A549 (cell line): ENCODE measurements at regions not wholly inside any gene's neighbourhood (a gene's known extent, or its start where the extent isn't known, plus 50 kb on each side); places are given as distances from the start of the nearest gene placed in this dataset.

Source experiments
- ATAC-seq, 2 experiments: fragments of 200-7000 bp in 1 of 2; fragments of >200 bp in 1 of 2; cut with Nextera tagmentation in 1 of 2; cut with Tn5 transposase in 1 of 2; 3 replicates each; pipeline versions ENCODE4 v1.8.0 to v1.9.1; 2018 to 2020; ENCODE audit warnings: mild to moderate bottlenecking in 1 of 2, moderate library complexity in 1 of 2
- CTCF ChIA-PET: fragments of 300-600 bp; sonication (Branson Sonifier 250); formaldehyde crosslinking; extraction: SDS; loops from one replicate; lab custom pipeline; 2021; ENCODE audit warnings: antibody characterized with exemption, inconsistent platforms; lab: Yijun Ruan, JAX
- POLR2A ChIA-PET: fragments of 350-600 bp; formaldehyde crosslinking; extraction: SDS; loops from one replicate; lab custom pipeline; 2021; ENCODE audit warnings: antibody characterized with exemption, inconsistent platforms; lab: Yijun Ruan, JAX
- DNase-seq, 2 experiments: peaks; one replicate each; pipeline versions ENCODE4 v3.0.0 to v3.0.0-alpha.2; 2011 to 2016; ENCODE audit warnings: low read depth in 1 of 2, low spot score in 1 of 2
- FAIRE-seq: peaks from 2 replicates; lab custom pipeline; 2011; peaks lifted over from hg19 to GRCh38; lab: Jason Lieb, UNC
- H3K27ac ChIP-seq, 2 experiments: fragments of >200 bp; sonication (Bioruptor Twin); formaldehyde crosslinking; 3 replicates each; pipeline ENCODE4 v1.5.1; 2016 to 2017
- H3K4me1 ChIP-seq: fragments of >200 bp; sonication (Bioruptor Twin); formaldehyde crosslinking; 3 replicates; pipeline ENCODE4 v1.6.1; 2016
- H3K4me2 ChIP-seq: fragments of >200 bp; sonication (Bioruptor Twin); formaldehyde crosslinking; 3 replicates; pipeline ENCODE4 v1.6.1; 2016
- H3K4me3 ChIP-seq: fragments of >200 bp; sonication (Bioruptor Twin); formaldehyde crosslinking; 3 replicates; pipeline ENCODE4 v1.5.1; 2016
- H3K9me3 ChIP-seq: fragments of >200 bp; sonication (Bioruptor Twin); formaldehyde crosslinking; 3 replicates; pipeline ENCODE4 v1.6.1; 2016
- CBX2 ChIP-seq: fragments of 200-600 bp; sonication (generic); IDR thresholded peaks from 2 replicates; pipeline ENCODE4 v1.6.1; 2016; ENCODE audit warnings: low read depth, mild to moderate bottlenecking, borderline replicate concordance
- CBX8 ChIP-seq: fragments of 200-600 bp; sonication (generic); IDR thresholded peaks from 2 replicates; pipeline ENCODE4 v1.6.1; 2016
- CEBPB ChIP-seq, 2 experiments: fragments of >200 bp in 1 of 2; sonication (Bioruptor Twin) in 1 of 2; formaldehyde crosslinking in 1 of 2; IDR thresholded peaks; 2 replicates each; pipeline ENCODE4 v1.6.1; 2012 to 2016
- E2F6 ChIP-seq: IDR thresholded peaks from 2 replicates; pipeline ENCODE4 v1.6.1; 2012; ENCODE audit warnings: low read depth, borderline replicate concordance
- EHMT2 ChIP-seq: fragments of 200-600 bp; sonication (generic); IDR thresholded peaks from 2 replicates; pipeline ENCODE4 v1.6.1; 2016; ENCODE audit warnings: antibody characterized with exemption, low read depth, mild to moderate bottlenecking, moderate library complexity
- ELK1 ChIP-seq: fragments of 150-350 bp; IDR thresholded peaks from 2 replicates; pipeline ENCODE4 v1.6.1; 2014; ENCODE audit warnings: low read depth, mild to moderate bottlenecking, low read length
- FOSB ChIP-seq: fragments of 250-450 bp; sonication (Bioruptor Pico); IDR thresholded peaks from 2 replicates; pipeline ENCODE4 v1.5.0; 2020; ENCODE audit warnings: mild to moderate bottlenecking, moderate library complexity
- GATA3 ChIP-seq: IDR thresholded peaks from 2 replicates; pipeline ENCODE4 v1.6.1; 2012; ENCODE audit warnings: borderline replicate concordance
- HOXA7 ChIP-seq: fragments of 250-450 bp; sonication (Bioruptor Pico); IDR thresholded peaks from 2 replicates; pipeline ENCODE4 v1.5.0; 2020; ENCODE audit warnings: mild to moderate bottlenecking, moderate library complexity
- KDM1A ChIP-seq: fragments of 200-600 bp; sonication (generic); IDR thresholded peaks from 2 replicates; pipeline ENCODE4 v1.6.1; 2016; ENCODE audit warnings: low read depth, mild to moderate bottlenecking
- MAFK ChIP-seq: fragments of 450-650 bp; IDR thresholded peaks from 2 replicates; pipeline ENCODE4 v1.6.1; 2014; ENCODE audit not compliant: partially characterized antibody
- NPAS2 ChIP-seq: fragments of 250-450 bp; sonication (Bioruptor Pico); IDR thresholded peaks from 2 replicates; pipeline ENCODE4 v1.8.0; 2022; ENCODE audit warnings: mild to moderate bottlenecking, moderate library complexity, borderline replicate concordance
- NR3C1 ChIP-seq: fragments of >200 bp; sonication (Bioruptor Twin); formaldehyde crosslinking; IDR thresholded peaks from 3 replicates; pipeline ENCODE4 v1.6.1; 2017
- PHF8 ChIP-seq: fragments of 200-600 bp; sonication (generic); IDR thresholded peaks from 2 replicates; pipeline ENCODE4 v1.6.1; 2016; ENCODE audit warnings: low read depth, mild to moderate bottlenecking, antibody characterized with exemption, moderate library complexity, borderline replicate concordance
- POLR2A ChIP-seq: IDR thresholded peaks from 2 replicates; pipeline ENCODE4 v1.6.1; 2012; ENCODE audit warnings: mild to moderate bottlenecking, low read length
- RARB ChIP-seq: fragments of 250-450 bp; sonication (Bioruptor Pico); IDR thresholded peaks from 2 replicates; pipeline ENCODE4 v1.8.0; 2021; ENCODE audit warnings: mild to moderate bottlenecking, moderate library complexity
- TFCP2L1 ChIP-seq: fragments of 250-450 bp; sonication (Bioruptor Pico); IDR thresholded peaks from 2 replicates; pipeline ENCODE4 v1.5.0; 2021; ENCODE audit warnings: mild to moderate bottlenecking
- TP53 ChIP-seq: fragments of 250-450 bp; sonication (Bioruptor Pico); IDR thresholded peaks from 2 replicates; pipeline ENCODE4 v1.5.0; 2021; ENCODE audit warnings: mild to moderate bottlenecking, moderate library complexity
- ZFP36 ChIP-seq: fragments of 450-650 bp; IDR thresholded peaks from 2 replicates; pipeline ENCODE4 v1.6.1; 2014; ENCODE audit warnings: borderline replicate concordance; ENCODE audit not compliant: partially characterized antibody
- ZNF302 ChIP-seq: fragments of 250-450 bp; sonication (Bioruptor Pico); IDR thresholded peaks from 2 replicates; pipeline ENCODE4 v1.9.0; 2021; ENCODE audit warnings: inconsistent platforms, mild to moderate bottlenecking, moderate library complexity
- WGBS: methylation state at CpG from one replicate; pipeline ENCODE4 v1.1.6; 2017; ENCODE audit errors: missing lambda C conversion rate; 5-methylcytosine and 5-hydroxymethylcytosine counted together

GRCh38 chr9:23408874-23409273 lies 417.2 kb downstream of the ELAVL2 start:
- no peak for ATAC-seq

GRCh38 chr9:23412046-23412445 lies 414.0 kb downstream of the ELAVL2 start:
- H3K9me3 ChIP-seq, result no peaks in the 10 kb centered on the region
- TF ChIP-seq RARB (CRISPR knock-in tag) (no peak), NR3C1 (no peak), PHF8 (no peak), EHMT2 (no peak), E2F6 (no peak)
- 2% methylated on average over 3 of the region's 3 CpGs for WGBS
- FAIRE-seq, result no peak
- ATAC-seq, result no peak
- H3K4me3 ChIP-seq, result no peak overlapping the region
- POLR2A ChIA-PET, result no interaction called here
- CTCF ChIA-PET, result no interaction called here
- H3K27ac ChIP-seq, result no peak overlapping the region
- no peak overlapping the region for H3K4me2 ChIP-seq
- no peaks in the 10 kb centered on the region for H3K4me1 ChIP-seq
- no peak for DNase-seq

More at GRCh38 chr9:23408874-23409273, 417.2 kb downstream of the ELAVL2 start:
- Histone ChIP-seq H3K4me3 (no peak overlapping the region), H3K9me3 (no peaks in the 10 kb centered on the region), H3K4me2 (no peak overlapping the region), H3K4me1 (no peaks in the 10 kb centered on the region)
- DNase-seq (no peak), FAIRE-seq (no peak)
- CTCF ChIA-PET, result no interaction called here
- no peak for TF ChIP-seq E2F6
- TF ChIP-seq, all 56 proteins: peak for 0
- POLR2A ChIA-PET, result no interaction called here
- H3K27ac ChIP-seq, result no peak overlapping the region

GRCh38 chr9:23412458-23412857 lies 413.6 kb downstream of the ELAVL2 start:
- Histone ChIP-seq H3K4me3 (no peak overlapping the region), H3K9me3 (no peaks in the 10 kb centered on the region), H3K4me2 (no peak overlapping the region), H3K4me1 (no peaks in the 10 kb centered on the region), H3K27ac (no peak overlapping the region)
- 0% methylated on average over 3 of the region's 3 CpGs for WGBS
- ATAC-seq (no peak), DNase-seq (no peak), FAIRE-seq (no peak)
- POLR2A ChIA-PET, result no interaction called here
- TF ChIP-seq TFCP2L1 (CRISPR knock-in tag) (no peak), CEBPB (IDR thresholded peaks at IDR 0.05) (no peak), GATA3 (no peak)
- CTCF ChIA-PET, result no interaction called here

GRCh38 chr9:23413541-23413940 lies 412.5 kb downstream of the ELAVL2 start:
- H3K4me3 ChIP-seq, result no peak overlapping the region
- no peak for TF ChIP-seq TP53
- TF ChIP-seq HOXA7 (CRISPR knock-in tag), result no peak
- TF ChIP-seq GATA3, result no peak
- no peak for TF ChIP-seq FOSB (CRISPR knock-in tag)
- no peak for TF ChIP-seq NPAS2
- no peak for DNase-seq
- H3K4me2 ChIP-seq, result no peak overlapping the region
- H3K9me3 ChIP-seq, result no peaks in the 10 kb centered on the region
- no peak overlapping the region for H3K27ac ChIP-seq
- no peaks in the 10 kb centered on the region for H3K4me1 ChIP-seq
- ATAC-seq, result no peak
- POLR2A ChIA-PET, result no interaction called here
- WGBS, result 50% methylated on average over 2 of the region's 2 CpGs
- CTCF ChIA-PET, result no interaction called here
- no peak for FAIRE-seq

- no peaks in the 10 kb centered on the region for H3K4me1 ChIP-seq
Observed at GRCh38 chr9:23423999-23424398, 402.0 kb downstream of the ELAVL2 start.

More at GRCh38 chr9:23423999-23424398, 402.0 kb downstream of the ELAVL2 start:
- TF ChIP-seq HOXA7 (CRISPR knock-in tag) (no peak), ZNF302 (no peak), ELK1 (no peak), CBX2 (no peak), TP53 (no peak), ZFP36 (no peak), MAFK (no peak), POLR2A (no peak), KDM1A (no peak), CBX8 (no peak)
- ATAC-seq (no peak), FAIRE-seq (no peak), DNase-seq (no peak)
- Histone ChIP-seq H3K4me3 (no peak overlapping the region), H3K27ac (no peak overlapping the region), H3K4me2 (no peak overlapping the region), H3K9me3 (no peaks in the 10 kb centered on the region)
- 15% methylated on average over 6 of the region's 6 CpGs for WGBS
- ChIA-PET POLR2A (no interaction called here), CTCF (no interaction called here)
